WTC11 (cell line): ENCODE measurements at regions not wholly inside any gene's neighbourhood (a gene's known extent, or its start where the extent isn't known, plus 50 kb on each side); places are given as distances from the start of the nearest gene placed in this dataset.

Experiments used
- ATAC-seq: fragments of 200-7000 bp; cut with Tn5 transposase; 2 replicates; pipeline ENCODE4 v1.10.0; 2021; ENCODE audit warnings: mild to moderate bottlenecking, moderate library complexity
- CTCF ChIA-PET: fragments of 300-600 bp; sonication (Branson Sonifier 250); formaldehyde crosslinking; loops from one replicate; lab custom pipeline; 2021; ENCODE audit warnings: antibody characterized with exemption; lab: Charles Lee
- POLR2A ChIA-PET: fragments of 350-600 bp; sonication (Branson Sonifier 250); formaldehyde crosslinking; loops from one replicate; lab custom pipeline; 2021; ENCODE audit warnings: antibody characterized with exemption; lab: Charles Lee
- DNase-seq: peaks from one replicate; pipeline ENCODE4 v3.0.0; 2021; ENCODE audit warnings: low spot score
- H3K27ac Mint-ChIP-seq: 2 replicates; pipeline ENCODE4 v1.8.0; 2021; ENCODE audit warnings: mixed read lengths
- H3K27me3 Mint-ChIP-seq: 2 replicates; pipeline ENCODE4 v1.8.0; 2021; ENCODE audit warnings: low read depth, mild to moderate bottlenecking, moderate library complexity, mixed read lengths
- H3K36me3 Mint-ChIP-seq: 2 replicates; pipeline ENCODE4 v1.8.0; 2021; ENCODE audit warnings: mixed read lengths
- H3K4me1 Mint-ChIP-seq: 2 replicates; pipeline ENCODE4 v1.8.0; 2022; ENCODE audit warnings: mixed read lengths
- H3K4me3 Mint-ChIP-seq: 2 replicates; pipeline ENCODE4 v1.8.0; 2021; ENCODE audit warnings: mild to moderate bottlenecking, moderate library complexity, mixed read lengths
- H3K9me3 Mint-ChIP-seq: 2 replicates; pipeline ENCODE4 v1.8.0; 2021; ENCODE audit warnings: mixed read lengths
- ATF3 ChIP-seq: sonication (generic); formaldehyde crosslinking; conservative IDR thresholded peaks from 2 replicates; pipeline ENCODE4 v1.8.1; 2022; ENCODE audit warnings: mild to moderate bottlenecking, missing genetic modification reagents
- EMX1 ChIP-seq: fragments of 250-450 bp; sonication (Bioruptor Pico); IDR thresholded peaks from 2 replicates; pipeline ENCODE4 v1.8.0; 2021; ENCODE audit warnings: mild to moderate bottlenecking
- ETV6 ChIP-seq: sonication (generic); formaldehyde crosslinking; IDR thresholded peaks from 2 replicates; pipeline ENCODE4 v1.8.1; 2022; ENCODE audit warnings: mild to moderate bottlenecking, missing genetic modification reagents
- FOXK1 ChIP-seq: sonication (generic); formaldehyde crosslinking; IDR thresholded peaks from 2 replicates; pipeline ENCODE4 v1.8.0; 2022; ENCODE audit warnings: mild to moderate bottlenecking, moderate library complexity, missing genetic modification reagents
- GRHL2 ChIP-seq: fragments of 250-450 bp; sonication (Bioruptor Pico); IDR thresholded peaks from 2 replicates; pipeline ENCODE4 v1.8.0; 2022; ENCODE audit warnings: mild to moderate bottlenecking, moderate library complexity; ENCODE audit not compliant: insufficient replicate concordance, severe bottlenecking
- HMGA2 ChIP-seq: fragments of 250-450 bp; sonication (Bioruptor Pico); IDR thresholded peaks from 2 replicates; pipeline ENCODE4 v1.4.0; 2021; ENCODE audit warnings: mild to moderate bottlenecking, moderate library complexity
- MAX ChIP-seq: sonication (generic); formaldehyde crosslinking; IDR thresholded peaks from 2 replicates; pipeline ENCODE4 v1.8.0; 2022; ENCODE audit warnings: mild to moderate bottlenecking, missing genetic modification reagents
- MLX ChIP-seq: sonication (generic); formaldehyde crosslinking; IDR thresholded peaks from 2 replicates; pipeline ENCODE4 v1.8.1; 2023; ENCODE audit warnings: mild to moderate bottlenecking, missing genetic modification reagents, moderate library complexity
- MYBL2 ChIP-seq: sonication (generic); formaldehyde crosslinking; IDR thresholded peaks from 2 replicates; pipeline ENCODE4 v1.8.1; 2023; ENCODE audit warnings: mild to moderate bottlenecking, moderate library complexity, missing genetic modification reagents
- NFE2L1 ChIP-seq: sonication (generic); formaldehyde crosslinking; IDR thresholded peaks from 2 replicates; pipeline ENCODE4 v1.8.1; 2023; ENCODE audit warnings: missing genetic modification reagents
- NR1H2 ChIP-seq: sonication (generic); formaldehyde crosslinking; IDR thresholded peaks from 2 replicates; pipeline ENCODE4 v1.9.0; 2021; ENCODE audit warnings: mild to moderate bottlenecking, moderate library complexity, missing genetic modification reagents
- NR3C1 ChIP-seq: sonication (generic); formaldehyde crosslinking; conservative IDR thresholded peaks from 2 replicates; pipeline ENCODE4 v1.8.1; 2023; ENCODE audit warnings: low read depth, mild to moderate bottlenecking, missing genetic modification reagents
- OVOL2 ChIP-seq: fragments of 250-450 bp; sonication (Bioruptor Pico); IDR thresholded peaks from 2 replicates; pipeline ENCODE4 v1.9.0; 2021; ENCODE audit warnings: mild to moderate bottlenecking, borderline replicate concordance
- TEAD4 ChIP-seq: sonication (generic); formaldehyde crosslinking; IDR thresholded peaks from 2 replicates; pipeline ENCODE4 v1.8.0; 2022; ENCODE audit warnings: mild to moderate bottlenecking, missing genetic modification reagents
- ZNF396 ChIP-seq: fragments of 250-450 bp; sonication (Bioruptor Pico); IDR thresholded peaks from 2 replicates; pipeline ENCODE4 v1.8.0; 2021; ENCODE audit warnings: mild to moderate bottlenecking, moderate library complexity, borderline replicate concordance
- ZNF416 ChIP-seq: fragments of 250-450 bp; sonication (Bioruptor Pico); IDR thresholded peaks from 2 replicates; pipeline ENCODE4 v1.9.0; 2021; ENCODE audit warnings: mild to moderate bottlenecking, inconsistent platforms
- TF ChIP-seq, protein P1 (sequence below): sonication (generic); formaldehyde crosslinking; IDR thresholded peaks from 2 replicates; pipeline ENCODE4 v1.8.0; 2023; ENCODE audit warnings: missing genetic modification reagents
- TF ChIP-seq, protein P2 (sequence below): fragments of 250-450 bp; sonication (Bioruptor Pico); IDR thresholded peaks from 2 replicates; pipeline ENCODE4 v1.9.0; 2021; ENCODE audit warnings: mild to moderate bottlenecking
- TF ChIP-seq, protein P3 (sequence below): sonication (generic); formaldehyde crosslinking; IDR thresholded peaks from 2 replicates; pipeline ENCODE4 v1.8.0; 2022; ENCODE audit warnings: mild to moderate bottlenecking, missing genetic modification reagents
- TF ChIP-seq, protein P4 (sequence below): sonication (generic); formaldehyde crosslinking; IDR thresholded peaks from 2 replicates; pipeline ENCODE4 v1.8.1; 2022; ENCODE audit warnings: mild to moderate bottlenecking, moderate library complexity, missing genetic modification reagents

GRCh38 chr13:110799246-110800236 is 86.0 kb downstream of the ING1 start (continued):
- TF ChIP-seq FOXK1 (CRISPR knock-in tag) (no peak), ZNF396 (no peak), TEAD4 (CRISPR knock-in tag) (no peak)
- TF ChIP-seq, protein P1, sequence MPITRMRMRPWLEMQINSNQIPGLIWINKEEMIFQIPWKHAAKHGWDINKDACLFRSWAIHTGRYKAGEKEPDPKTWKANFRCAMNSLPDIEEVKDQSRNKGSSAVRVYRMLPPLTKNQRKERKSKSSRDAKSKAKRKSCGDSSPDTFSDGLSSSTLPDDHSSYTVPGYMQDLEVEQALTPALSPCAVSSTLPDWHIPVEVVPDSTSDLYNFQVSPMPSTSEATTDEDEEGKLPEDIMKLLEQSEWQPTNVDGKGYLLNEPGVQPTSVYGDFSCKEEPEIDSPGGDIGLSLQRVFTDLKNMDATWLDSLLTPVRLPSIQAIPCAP: no peak

GRCh38 chr13:110801044-110801443 is 87.5 kb downstream of the ING1 start:
- Mint-ChIP-seq H3K27me3 (peaks cover 19% of the 10 kb centered on the region), H3K9me3 (no peaks in the 10 kb centered on the region)
- CTCF ChIA-PET: interaction anchor here (0.9 to 2.8 kb wide), 6 partner anchors 10 to 239 kb away, joined by 3 to 12 read pairs (median 4); partner anchors contain the start of gene RAB20

More at GRCh38 chr13:110801044-110801443, 87.5 kb downstream of the ING1 start:
- Mint-ChIP-seq H3K27ac (no peak overlapping the region), H3K36me3 (no peaks in the 10 kb centered on the region), H3K4me1 (peaks cover 22% of the 10 kb centered on the region), H3K4me3 (no peak overlapping the region)
- ATAC-seq: peak; percentile 69
- no peak for TF ChIP-seq ETV6 (CRISPR knock-in tag)
- TF ChIP-seq NR3C1: no peak
- TF ChIP-seq, protein P2, sequence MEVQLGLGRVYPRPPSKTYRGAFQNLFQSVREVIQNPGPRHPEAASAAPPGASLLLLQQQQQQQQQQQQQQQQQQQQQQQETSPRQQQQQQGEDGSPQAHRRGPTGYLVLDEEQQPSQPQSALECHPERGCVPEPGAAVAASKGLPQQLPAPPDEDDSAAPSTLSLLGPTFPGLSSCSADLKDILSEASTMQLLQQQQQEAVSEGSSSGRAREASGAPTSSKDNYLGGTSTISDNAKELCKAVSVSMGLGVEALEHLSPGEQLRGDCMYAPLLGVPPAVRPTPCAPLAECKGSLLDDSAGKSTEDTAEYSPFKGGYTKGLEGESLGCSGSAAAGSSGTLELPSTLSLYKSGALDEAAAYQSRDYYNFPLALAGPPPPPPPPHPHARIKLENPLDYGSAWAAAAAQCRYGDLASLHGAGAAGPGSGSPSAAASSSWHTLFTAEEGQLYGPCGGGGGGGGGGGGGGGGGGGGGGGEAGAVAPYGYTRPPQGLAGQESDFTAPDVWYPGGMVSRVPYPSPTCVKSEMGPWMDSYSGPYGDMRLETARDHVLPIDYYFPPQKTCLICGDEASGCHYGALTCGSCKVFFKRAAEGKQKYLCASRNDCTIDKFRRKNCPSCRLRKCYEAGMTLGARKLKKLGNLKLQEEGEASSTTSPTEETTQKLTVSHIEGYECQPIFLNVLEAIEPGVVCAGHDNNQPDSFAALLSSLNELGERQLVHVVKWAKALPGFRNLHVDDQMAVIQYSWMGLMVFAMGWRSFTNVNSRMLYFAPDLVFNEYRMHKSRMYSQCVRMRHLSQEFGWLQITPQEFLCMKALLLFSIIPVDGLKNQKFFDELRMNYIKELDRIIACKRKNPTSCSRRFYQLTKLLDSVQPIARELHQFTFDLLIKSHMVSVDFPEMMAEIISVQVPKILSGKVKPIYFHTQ: no peak
- no peak for TF ChIP-seq MYBL2 (CRISPR knock-in tag)
- TF ChIP-seq, protein P3, sequence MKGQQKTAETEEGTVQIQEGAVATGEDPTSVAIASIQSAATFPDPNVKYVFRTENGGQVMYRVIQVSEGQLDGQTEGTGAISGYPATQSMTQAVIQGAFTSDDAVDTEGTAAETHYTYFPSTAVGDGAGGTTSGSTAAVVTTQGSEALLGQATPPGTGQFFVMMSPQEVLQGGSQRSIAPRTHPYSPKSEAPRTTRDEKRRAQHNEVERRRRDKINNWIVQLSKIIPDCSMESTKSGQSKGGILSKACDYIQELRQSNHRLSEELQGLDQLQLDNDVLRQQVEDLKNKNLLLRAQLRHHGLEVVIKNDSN (CRISPR knock-in tag): no peak
- TF ChIP-seq HMGA2: no peak
- no peak for TF ChIP-seq ATF3 (CRISPR knock-in tag)
- TF ChIP-seq, protein P4, sequence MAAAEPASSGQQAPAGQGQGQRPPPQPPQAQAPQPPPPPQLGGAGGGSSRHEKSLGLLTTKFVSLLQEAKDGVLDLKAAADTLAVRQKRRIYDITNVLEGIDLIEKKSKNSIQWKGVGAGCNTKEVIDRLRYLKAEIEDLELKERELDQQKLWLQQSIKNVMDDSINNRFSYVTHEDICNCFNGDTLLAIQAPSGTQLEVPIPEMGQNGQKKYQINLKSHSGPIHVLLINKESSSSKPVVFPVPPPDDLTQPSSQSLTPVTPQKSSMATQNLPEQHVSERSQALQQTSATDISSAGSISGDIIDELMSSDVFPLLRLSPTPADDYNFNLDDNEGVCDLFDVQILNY (CRISPR knock-in tag): no peak
- TF ChIP-seq ZNF396: no peak
- TF ChIP-seq GRHL2: no peak
- TF ChIP-seq MLX (CRISPR knock-in tag): no peak
- no peak for TF ChIP-seq MAX
- TF ChIP-seq NR1H2 (CRISPR knock-in tag): no peak
- TF ChIP-seq ZNF416 (CRISPR knock-in tag): no peak
- no peak for TF ChIP-seq EMX1 (CRISPR knock-in tag)
- no peak for TF ChIP-seq OVOL2
- no peak for TF ChIP-seq NFE2L1 (CRISPR knock-in tag)
- POLR2A ChIA-PET: interaction anchor here (0.8 kb wide), 1 partner anchor 86 kb away, joined by 3 read pairs; no protein-coding TSS in a partner anchor
- DNase-seq: no peak
